ENCODE measurements at regions not wholly inside any gene's neighbourhood (a gene's known extent, or its start where the extent isn't known, plus 50 kb on each side); places are given as distances from the start of the nearest gene placed in this dataset.
"Not testable (repeated sequence)": the region's sequence is repeated elsewhere in the genome, so short reads cannot be mapped to it uniquely, and the experiment has no call there.

- DNase-seq (ENCODE audit: extremely low spot score, unreplicated experiment), result no peak
- Mint-ChIP-seq H3K36me3 (ENCODE audit: unreplicated experiment) (no peaks in the 10 kb centered on the region), H3K4me1 (ENCODE audit: unreplicated experiment) (peaks cover 2% of the 10 kb centered on the region), H3K27ac (ENCODE audit: unreplicated experiment) (no peak overlapping the region), H3K9me3 (ENCODE audit: unreplicated experiment) (peaks cover 28% of the 10 kb centered on the region), H3K4me3 (ENCODE audit: unreplicated experiment) (no peak overlapping the region), H3K27me3 (ENCODE audit: unreplicated experiment) (no peaks in the 10 kb centered on the region)
- TF ChIP-seq CTCF (IDR thresholded peaks at IDR 0.05), result no peak
Measured at GRCh38 chrX:46235778-46236177, 309.4 kb downstream of the ZNF674 start.

GRCh38 chrX:46234775-46235174 lies 310.4 kb downstream of the ZNF674 start:
- no peak overlapping the region for H3K27ac Mint-ChIP-seq (ENCODE audit: unreplicated experiment)
- H3K36me3 Mint-ChIP-seq (ENCODE audit: unreplicated experiment), result no peaks in the 10 kb centered on the region
- peaks cover 28% of the 10 kb centered on the region for H3K9me3 Mint-ChIP-seq (ENCODE audit: unreplicated experiment)
- no peaks in the 10 kb centered on the region for H3K27me3 Mint-ChIP-seq (ENCODE audit: unreplicated experiment)
- no peak for TF ChIP-seq CTCF (IDR thresholded peaks at IDR 0.05)
- DNase-seq (ENCODE audit: extremely low spot score, unreplicated experiment), result no peak
- peaks cover 2% of the 10 kb centered on the region for H3K4me1 Mint-ChIP-seq (ENCODE audit: unreplicated experiment)
- H3K4me3 Mint-ChIP-seq (ENCODE audit: unreplicated experiment), result no peak overlapping the region

- DNase-seq (ENCODE audit: extremely low spot score, unreplicated experiment), result no peak
- H3K4me3 Mint-ChIP-seq (ENCODE audit: unreplicated experiment), result no peak overlapping the region
- H3K36me3 Mint-ChIP-seq (ENCODE audit: unreplicated experiment), result no peaks in the 10 kb centered on the region
- no peaks in the 10 kb centered on the region for H3K27me3 Mint-ChIP-seq (ENCODE audit: unreplicated experiment)
- TF ChIP-seq CTCF (IDR thresholded peaks at IDR 0.05), result no peak
- H3K9me3 Mint-ChIP-seq (ENCODE audit: unreplicated experiment), result peaks cover 20% of the 10 kb centered on the region
- H3K4me1 Mint-ChIP-seq (ENCODE audit: unreplicated experiment), result no peaks in the 10 kb centered on the region
- H3K27ac Mint-ChIP-seq (ENCODE audit: unreplicated experiment), result no peak overlapping the region
Measured at GRCh38 chrX:46228389-46228788, 316.8 kb downstream of the ZNF674 start.

GRCh38 chrX:46226422-46226821 lies 318.8 kb downstream of the ZNF674 start:
- Mint-ChIP-seq H3K27me3 (ENCODE audit: unreplicated experiment) (no peaks in the 10 kb centered on the region), H3K9me3 (ENCODE audit: unreplicated experiment) (peaks cover 10% of the 10 kb centered on the region), H3K36me3 (ENCODE audit: unreplicated experiment) (no peaks in the 10 kb centered on the region), H3K4me1 (ENCODE audit: unreplicated experiment) (no peaks in the 10 kb centered on the region), H3K27ac (ENCODE audit: unreplicated experiment) (no peak overlapping the region), H3K4me3 (ENCODE audit: unreplicated experiment) (no peak overlapping the region)
- no peak for TF ChIP-seq CTCF (IDR thresholded peaks at IDR 0.05)
- no peak for DNase-seq (ENCODE audit: extremely low spot score, unreplicated experiment)

- not testable (repeated sequence) for H3K9me3 Mint-ChIP-seq (ENCODE audit: unreplicated experiment); H3K27ac Mint-ChIP-seq (ENCODE audit: unreplicated experiment); H3K4me1 Mint-ChIP-seq (ENCODE audit: unreplicated experiment); H3K27me3 Mint-ChIP-seq (ENCODE audit: unreplicated experiment); H3K36me3 Mint-ChIP-seq (ENCODE audit: unreplicated experiment); H3K4me3 Mint-ChIP-seq (ENCODE audit: unreplicated experiment); DNase-seq (ENCODE audit: extremely low spot score, unreplicated experiment)
Measured at GRCh38 chrX:46223499-46223898, 321.7 kb downstream of the ZNF674 start.

GRCh38 chrX:46220822-46221221 lies 324.4 kb downstream of the ZNF674 start:
- DNase-seq (ENCODE audit: extremely low spot score, unreplicated experiment), result no peak
- Mint-ChIP-seq H3K4me3 (ENCODE audit: unreplicated experiment) (no peak overlapping the region), H3K4me1 (ENCODE audit: unreplicated experiment) (peaks cover 15% of the 10 kb centered on the region), H3K27ac (ENCODE audit: unreplicated experiment) (no peak overlapping the region), H3K27me3 (ENCODE audit: unreplicated experiment) (no peaks in the 10 kb centered on the region), H3K36me3 (ENCODE audit: unreplicated experiment) (no peaks in the 10 kb centered on the region), H3K9me3 (ENCODE audit: unreplicated experiment) (peaks cover 6% of the 10 kb centered on the region)
- TF ChIP-seq CTCF (IDR thresholded peaks at IDR 0.05), result no peak
